ENCODE measurements at regions not wholly inside any gene's neighbourhood (a gene's known extent, or its start where the extent isn't known, plus 50 kb on each side); places are given as distances from the start of the nearest gene placed in this dataset.

DNA sequence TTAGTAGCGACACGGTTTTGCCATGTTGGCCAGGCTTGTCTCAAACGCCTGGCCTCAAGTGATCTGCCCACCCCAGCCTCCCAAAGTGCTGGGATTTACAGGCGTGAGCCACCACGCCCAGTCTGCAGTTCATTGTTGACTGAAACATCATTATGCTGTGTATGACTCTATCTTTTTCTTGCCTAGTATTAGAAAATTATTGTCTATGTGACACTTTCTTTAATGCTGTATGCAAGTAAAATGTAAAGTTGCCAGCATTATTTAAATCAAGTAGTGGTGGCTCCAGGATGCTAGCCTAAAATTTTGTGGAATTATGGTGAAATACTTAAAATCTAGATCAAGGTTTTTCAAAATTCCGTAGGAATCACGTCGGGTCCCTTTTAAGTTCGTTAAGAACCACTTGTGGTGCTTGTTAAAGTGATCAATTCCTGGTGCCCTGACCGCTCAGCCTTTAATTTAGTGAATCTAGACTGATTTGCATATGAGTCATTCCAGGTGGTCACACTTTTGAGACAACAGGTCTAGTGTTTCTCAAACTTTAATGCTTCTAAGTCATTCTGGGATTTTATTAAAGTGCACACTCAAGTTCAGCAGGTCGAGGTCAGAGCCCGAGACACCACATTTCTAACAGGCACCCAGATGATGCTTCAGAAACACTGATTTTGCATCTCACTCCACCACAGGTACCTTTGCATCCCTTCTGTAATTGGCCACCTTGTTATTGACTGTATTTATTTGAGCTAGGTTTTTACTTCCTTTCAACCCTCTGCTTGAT lies 132.6 kb upstream of the MTHFD1L start:
- TF ChIP-seq, protein P1, sequence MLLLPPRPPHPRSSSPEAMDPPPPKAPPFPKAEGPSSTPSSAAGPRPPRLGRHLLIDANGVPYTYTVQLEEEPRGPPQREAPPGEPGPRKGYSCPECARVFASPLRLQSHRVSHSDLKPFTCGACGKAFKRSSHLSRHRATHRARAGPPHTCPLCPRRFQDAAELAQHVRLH (tag by site-specific recombination; IDR thresholded peaks at IDR 0.05) = no peak
- TF ChIP-seq, protein P2, sequence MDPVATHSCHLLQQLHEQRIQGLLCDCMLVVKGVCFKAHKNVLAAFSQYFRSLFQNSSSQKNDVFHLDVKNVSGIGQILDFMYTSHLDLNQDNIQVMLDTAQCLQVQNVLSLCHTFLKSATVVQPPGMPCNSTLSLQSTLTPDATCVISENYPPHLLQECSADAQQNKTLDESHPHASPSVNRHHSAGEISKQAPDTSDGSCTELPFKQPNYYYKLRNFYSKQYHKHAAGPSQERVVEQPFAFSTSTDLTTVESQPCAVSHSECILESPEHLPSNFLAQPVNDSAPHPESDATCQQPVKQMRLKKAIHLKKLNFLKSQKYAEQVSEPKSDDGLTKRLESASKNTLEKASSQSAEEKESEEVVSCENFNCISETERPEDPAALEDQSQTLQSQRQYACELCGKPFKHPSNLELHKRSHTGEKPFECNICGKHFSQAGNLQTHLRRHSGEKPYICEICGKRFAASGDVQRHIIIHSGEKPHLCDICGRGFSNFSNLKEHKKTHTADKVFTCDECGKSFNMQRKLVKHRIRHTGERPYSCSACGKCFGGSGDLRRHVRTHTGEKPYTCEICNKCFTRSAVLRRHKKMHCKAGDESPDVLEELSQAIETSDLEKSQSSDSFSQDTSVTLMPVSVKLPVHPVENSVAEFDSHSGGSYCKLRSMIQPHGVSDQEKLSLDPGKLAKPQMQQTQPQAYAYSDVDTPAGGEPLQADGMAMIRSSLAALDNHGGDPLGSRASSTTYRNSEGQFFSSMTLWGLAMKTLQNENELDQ (tag by site-specific recombination; IDR thresholded peaks at IDR 0.05; ENCODE audit: low read depth) = no peak
- TF ChIP-seq HOXC10 (CRISPR knock-in tag; IDR thresholded peaks at IDR 0.05) = no peak
- no peak for TF ChIP-seq ZNF37A (tag by site-specific recombination; IDR thresholded peaks at IDR 0.05)
- TF ChIP-seq, protein P3, sequence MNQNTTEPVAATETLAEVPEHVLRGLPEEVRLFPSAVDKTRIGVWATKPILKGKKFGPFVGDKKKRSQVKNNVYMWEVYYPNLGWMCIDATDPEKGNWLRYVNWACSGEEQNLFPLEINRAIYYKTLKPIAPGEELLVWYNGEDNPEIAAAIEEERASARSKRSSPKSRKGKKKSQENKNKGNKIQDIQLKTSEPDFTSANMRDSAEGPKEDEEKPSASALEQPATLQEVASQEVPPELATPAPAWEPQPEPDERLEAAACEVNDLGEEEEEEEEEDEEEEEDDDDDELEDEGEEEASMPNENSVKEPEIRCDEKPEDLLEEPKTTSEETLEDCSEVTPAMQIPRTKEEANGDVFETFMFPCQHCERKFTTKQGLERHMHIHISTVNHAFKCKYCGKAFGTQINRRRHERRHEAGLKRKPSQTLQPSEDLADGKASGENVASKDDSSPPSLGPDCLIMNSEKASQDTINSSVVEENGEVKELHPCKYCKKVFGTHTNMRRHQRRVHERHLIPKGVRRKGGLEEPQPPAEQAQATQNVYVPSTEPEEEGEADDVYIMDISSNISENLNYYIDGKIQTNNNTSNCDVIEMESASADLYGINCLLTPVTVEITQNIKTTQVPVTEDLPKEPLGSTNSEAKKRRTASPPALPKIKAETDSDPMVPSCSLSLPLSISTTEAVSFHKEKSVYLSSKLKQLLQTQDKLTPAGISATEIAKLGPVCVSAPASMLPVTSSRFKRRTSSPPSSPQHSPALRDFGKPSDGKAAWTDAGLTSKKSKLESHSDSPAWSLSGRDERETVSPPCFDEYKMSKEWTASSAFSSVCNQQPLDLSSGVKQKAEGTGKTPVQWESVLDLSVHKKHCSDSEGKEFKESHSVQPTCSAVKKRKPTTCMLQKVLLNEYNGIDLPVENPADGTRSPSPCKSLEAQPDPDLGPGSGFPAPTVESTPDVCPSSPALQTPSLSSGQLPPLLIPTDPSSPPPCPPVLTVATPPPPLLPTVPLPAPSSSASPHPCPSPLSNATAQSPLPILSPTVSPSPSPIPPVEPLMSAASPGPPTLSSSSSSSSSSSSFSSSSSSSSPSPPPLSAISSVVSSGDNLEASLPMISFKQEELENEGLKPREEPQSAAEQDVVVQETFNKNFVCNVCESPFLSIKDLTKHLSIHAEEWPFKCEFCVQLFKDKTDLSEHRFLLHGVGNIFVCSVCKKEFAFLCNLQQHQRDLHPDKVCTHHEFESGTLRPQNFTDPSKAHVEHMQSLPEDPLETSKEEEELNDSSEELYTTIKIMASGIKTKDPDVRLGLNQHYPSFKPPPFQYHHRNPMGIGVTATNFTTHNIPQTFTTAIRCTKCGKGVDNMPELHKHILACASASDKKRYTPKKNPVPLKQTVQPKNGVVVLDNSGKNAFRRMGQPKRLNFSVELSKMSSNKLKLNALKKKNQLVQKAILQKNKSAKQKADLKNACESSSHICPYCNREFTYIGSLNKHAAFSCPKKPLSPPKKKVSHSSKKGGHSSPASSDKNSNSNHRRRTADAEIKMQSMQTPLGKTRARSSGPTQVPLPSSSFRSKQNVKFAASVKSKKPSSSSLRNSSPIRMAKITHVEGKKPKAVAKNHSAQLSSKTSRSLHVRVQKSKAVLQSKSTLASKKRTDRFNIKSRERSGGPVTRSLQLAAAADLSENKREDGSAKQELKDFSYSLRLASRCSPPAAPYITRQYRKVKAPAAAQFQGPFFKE (tag by site-specific recombination; IDR thresholded peaks at IDR 0.05; ENCODE audit: borderline replicate concordance) = no peak
- no peak for TF ChIP-seq GLI4 (tag by site-specific recombination; IDR thresholded peaks at IDR 0.05)
- TF ChIP-seq KLF1 (tag by site-specific recombination; IDR thresholded peaks at IDR 0.05) = no peak
- TF ChIP-seq ZNF624 (tag by site-specific recombination; IDR thresholded peaks at IDR 0.05) = no peak
- no peak overlapping the region for H3K4me3 ChIP-seq (ENCODE audit: low read depth, low read length)
- H3K4me1 ChIP-seq (ENCODE audit: control insufficient read depth, insufficient read depth, low read length) = peaks cover 9% of the 10 kb centered on the region
- H3K27ac ChIP-seq (ENCODE audit: extremely low read depth, low read depth, low read length) = no peak overlapping the region
- ChIA-PET POLR2A (interaction anchor here (1.1 kb wide), 1 partner anchor 18 kb away, joined by 3 read pairs; no protein-coding TSS in a partner anchor), CTCF (interaction anchor here (1.3 kb wide), 1 partner anchor 9 kb away, joined by 4 read pairs; no protein-coding TSS in a partner anchor)
- no peaks in the 10 kb centered on the region for H3K9me3 ChIP-seq (ENCODE audit: control insufficient read depth, insufficient read depth, low read depth, low read length)
- H3K36me3 ChIP-seq (ENCODE audit: control insufficient read depth in 2 of 2, insufficient read depth in 1 of 2, low read length in 2 of 2) = peaks cover 0 to 11% of the 10 kb centered on the region in 2 experiments; a peak in 2 of 3 replicates

DNA sequence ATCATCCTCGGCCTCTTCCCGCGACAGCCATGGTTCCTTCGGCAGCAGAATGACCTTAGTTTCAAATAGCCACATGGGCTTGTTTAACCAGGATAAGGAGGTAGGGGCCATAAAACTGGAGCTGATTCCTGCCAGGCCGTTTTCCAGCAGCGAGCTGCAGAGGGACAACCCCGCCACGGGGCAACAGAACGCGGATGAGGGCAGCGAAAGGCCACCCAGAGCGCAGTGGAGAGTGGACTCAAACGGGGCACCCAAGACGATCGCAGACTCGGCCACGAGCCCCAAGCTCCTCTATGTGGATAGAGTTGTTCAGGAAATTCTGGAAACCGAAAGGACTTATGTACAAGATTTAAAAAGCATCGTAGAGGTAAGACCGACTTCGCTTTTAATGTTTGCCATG lies 131.8 kb upstream of the MTHFD1L start:
- no peak overlapping the region for H3K27ac ChIP-seq (ENCODE audit: extremely low read depth, low read depth, low read length)
- no peaks in the 10 kb centered on the region for H3K9me3 ChIP-seq (ENCODE audit: control insufficient read depth, insufficient read depth, low read depth, low read length)
- CTCF ChIA-PET = interaction anchor here (0.7 to 2.1 kb wide), 3 partner anchors 8 to 316 kb away, joined by 3 to 14 read pairs (median 4); no protein-coding TSS in a partner anchor
- peaks cover 0 to 11% of the 10 kb centered on the region in 2 experiments; a peak in 2 of 3 replicates for H3K36me3 ChIP-seq (ENCODE audit: control insufficient read depth in 2 of 2, insufficient read depth in 1 of 2, low read length in 2 of 2)
- POLR2A ChIA-PET = interaction anchor here (1.0 to 1.1 kb wide), 2 partner anchors 8 to 18 kb away, joined by 3 read pairs; no protein-coding TSS in a partner anchor
- peaks cover 9% of the 10 kb centered on the region for H3K4me1 ChIP-seq (ENCODE audit: control insufficient read depth, insufficient read depth, low read length)
- no peak overlapping the region for H3K4me3 ChIP-seq (ENCODE audit: low read depth, low read length)
- TF ChIP-seq, protein P4, sequence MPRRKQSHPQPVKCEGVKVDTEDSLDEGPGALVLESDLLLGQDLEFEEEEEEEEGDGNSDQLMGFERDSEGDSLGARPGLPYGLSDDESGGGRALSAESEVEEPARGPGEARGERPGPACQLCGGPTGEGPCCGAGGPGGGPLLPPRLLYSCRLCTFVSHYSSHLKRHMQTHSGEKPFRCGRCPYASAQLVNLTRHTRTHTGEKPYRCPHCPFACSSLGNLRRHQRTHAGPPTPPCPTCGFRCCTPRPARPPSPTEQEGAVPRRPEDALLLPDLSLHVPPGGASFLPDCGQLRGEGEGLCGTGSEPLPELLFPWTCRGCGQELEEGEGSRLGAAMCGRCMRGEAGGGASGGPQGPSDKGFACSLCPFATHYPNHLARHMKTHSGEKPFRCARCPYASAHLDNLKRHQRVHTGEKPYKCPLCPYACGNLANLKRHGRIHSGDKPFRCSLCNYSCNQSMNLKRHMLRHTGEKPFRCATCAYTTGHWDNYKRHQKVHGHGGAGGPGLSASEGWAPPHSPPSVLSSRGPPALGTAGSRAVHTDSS (tag by site-specific recombination; IDR thresholded peaks at IDR 0.05) = no peak
- TF ChIP-seq ZNF223 (tag by site-specific recombination; IDR thresholded peaks at IDR 0.05) = no peak
- no peak for TF ChIP-seq ZBTB21 (tag by site-specific recombination; IDR thresholded peaks at IDR 0.05)
- no peak for TF ChIP-seq ZIC2 (tag by site-specific recombination; IDR thresholded peaks at IDR 0.05)
- TF ChIP-seq, protein P5, sequence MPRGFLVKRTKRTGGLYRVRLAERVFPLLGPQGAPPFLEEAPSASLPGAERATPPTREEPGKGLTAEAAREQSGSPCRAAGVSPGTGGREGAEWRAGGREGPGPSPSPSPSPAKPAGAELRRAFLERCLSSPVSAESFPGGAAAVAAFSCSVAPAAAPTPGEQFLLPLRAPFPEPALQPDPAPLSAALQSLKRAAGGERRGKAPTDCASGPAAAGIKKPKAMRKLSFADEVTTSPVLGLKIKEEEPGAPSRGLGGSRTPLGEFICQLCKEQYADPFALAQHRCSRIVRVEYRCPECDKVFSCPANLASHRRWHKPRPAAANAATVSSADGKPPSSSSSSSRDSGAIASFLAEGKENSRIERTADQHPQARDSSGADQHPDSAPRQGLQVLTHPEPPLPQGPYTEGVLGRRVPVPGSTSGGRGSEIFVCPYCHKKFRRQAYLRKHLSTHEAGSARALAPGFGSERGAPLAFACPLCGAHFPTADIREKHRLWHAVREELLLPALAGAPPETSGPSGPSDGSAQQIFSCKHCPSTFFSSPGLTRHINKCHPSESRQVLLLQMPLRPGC (tag by site-specific recombination; IDR thresholded peaks at IDR 0.05) = no peak
- no peak for TF ChIP-seq ZNF155 (tag by site-specific recombination; IDR thresholded peaks at IDR 0.05)
- no peak for TF ChIP-seq ZSCAN30 (tag by site-specific recombination; IDR thresholded peaks at IDR 0.05)
- TF ChIP-seq ZNF366 (tag by site-specific recombination; conservative IDR thresholded peaks at IDR 0.05) = no peak
